ENCODE measurements at regions not wholly inside any gene's neighbourhood (a gene's known extent, or its start where the extent isn't known, plus 50 kb on each side); places are given as distances from the start of the nearest gene placed in this dataset.
"Not testable (repeated sequence)": the region's sequence is repeated elsewhere in the genome, so short reads cannot be mapped to it uniquely, and the experiment has no call there.

DNA sequence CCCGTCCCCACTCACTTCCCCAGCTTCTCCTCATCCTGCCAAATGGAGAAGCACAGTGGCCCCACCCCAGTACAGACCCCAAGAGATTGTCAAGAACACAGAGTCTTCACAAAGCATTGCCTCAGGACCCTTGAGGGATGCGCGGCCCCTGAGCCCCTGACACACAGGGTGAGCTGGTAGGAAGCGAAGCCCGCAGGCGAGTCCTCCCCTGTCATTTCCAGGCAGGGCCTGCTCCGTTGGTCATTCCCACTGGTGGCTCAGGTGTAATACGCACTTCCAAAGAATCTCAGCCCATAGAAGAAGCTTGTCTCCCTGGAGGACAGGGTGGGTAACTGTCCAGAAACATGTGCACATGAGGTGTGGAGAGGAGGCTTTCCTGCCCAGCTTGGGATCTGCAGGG is 404.2 kb downstream of the THBS2 start:
- DNase-seq, result no peak

DNA sequence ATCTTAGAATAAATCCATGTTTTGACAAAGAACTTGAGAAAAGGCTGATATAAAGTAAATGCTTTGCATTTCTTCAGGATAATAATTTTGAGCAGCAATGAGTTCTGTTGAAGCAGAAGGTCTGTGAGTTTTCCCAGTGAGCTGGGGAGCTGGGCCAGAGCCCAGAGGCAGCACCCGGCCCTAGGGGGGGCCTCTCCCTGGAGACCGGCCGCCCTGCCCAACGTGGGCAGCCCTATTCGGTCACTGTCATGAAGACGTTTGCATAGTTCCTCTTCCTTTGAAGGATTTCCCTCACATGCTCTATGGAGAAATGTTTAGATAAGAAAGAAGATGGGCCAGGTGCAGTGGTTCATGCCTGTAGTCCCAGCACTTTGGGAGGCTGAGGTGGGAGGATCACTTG is 404.8 kb downstream of the THBS2 start:
- DNase-seq, result no peak

DNA sequence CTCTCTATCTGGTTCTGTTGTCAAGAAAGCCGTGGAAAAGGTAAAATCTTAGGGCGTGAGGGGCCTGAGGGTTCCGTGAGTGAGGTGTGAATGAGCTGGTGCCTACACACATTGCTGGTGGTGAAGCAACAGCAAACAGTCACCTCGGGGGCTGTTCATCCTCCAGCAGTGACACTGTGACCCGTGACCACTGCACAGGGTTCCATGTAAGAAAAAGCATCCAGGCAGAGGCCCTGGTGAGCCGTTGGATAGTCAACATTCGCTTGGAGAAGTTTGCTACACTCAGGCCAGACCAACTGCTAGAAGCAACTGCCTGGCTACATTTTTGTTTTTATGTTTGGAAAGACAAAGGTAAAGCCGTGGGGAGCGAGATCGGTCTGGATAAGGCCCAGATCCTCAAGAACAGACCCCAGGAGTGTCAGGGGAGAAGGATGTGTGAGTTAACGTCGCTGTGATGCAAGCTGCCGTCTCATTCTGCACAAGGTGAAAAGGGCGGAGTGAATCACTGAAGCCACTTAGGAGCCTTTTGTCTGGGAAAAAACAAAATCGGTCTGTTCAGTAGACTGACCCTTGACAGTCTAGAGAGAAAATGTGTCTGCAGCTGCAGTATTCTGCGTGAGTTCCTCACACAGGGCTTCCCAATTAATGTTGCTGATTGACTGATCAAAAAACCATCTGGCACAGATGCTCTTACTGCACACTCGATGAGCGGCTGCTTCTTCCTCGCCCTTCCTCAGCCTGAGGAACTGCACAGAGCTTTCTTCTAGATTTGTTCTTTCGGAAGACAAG is 404.0 kb downstream of the SMOC2 start:
- no peak for DNase-seq

DNA sequence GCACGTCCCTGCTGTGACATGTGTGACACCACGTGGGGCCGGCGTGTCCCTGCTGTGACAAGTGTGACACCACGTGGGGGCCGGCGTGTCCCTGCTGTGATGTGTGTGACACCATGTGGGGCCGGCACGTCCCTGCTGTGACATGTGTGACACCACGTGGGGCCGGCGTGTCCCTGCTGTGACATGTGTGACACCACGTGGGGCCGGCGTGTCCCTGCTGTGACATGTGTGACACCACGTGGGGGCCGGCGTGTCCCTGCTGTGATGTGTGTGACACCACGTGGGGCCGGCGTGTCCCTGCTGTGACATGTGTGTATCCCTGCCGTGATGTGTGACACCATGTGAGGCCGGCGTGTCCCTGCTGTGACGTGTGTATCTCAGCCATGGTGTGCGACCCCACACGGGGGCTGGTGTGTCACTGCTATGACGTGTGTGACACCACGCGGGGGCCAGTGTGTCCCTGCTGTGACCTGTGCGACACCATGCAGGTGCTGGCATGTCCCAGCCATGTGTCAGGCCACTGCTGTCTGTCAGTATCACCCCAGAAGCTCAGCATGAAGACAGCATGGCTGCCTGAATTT is 401.7 kb downstream of the SMOC2 start:
- not testable (repeated sequence) for DNase-seq

DNA sequence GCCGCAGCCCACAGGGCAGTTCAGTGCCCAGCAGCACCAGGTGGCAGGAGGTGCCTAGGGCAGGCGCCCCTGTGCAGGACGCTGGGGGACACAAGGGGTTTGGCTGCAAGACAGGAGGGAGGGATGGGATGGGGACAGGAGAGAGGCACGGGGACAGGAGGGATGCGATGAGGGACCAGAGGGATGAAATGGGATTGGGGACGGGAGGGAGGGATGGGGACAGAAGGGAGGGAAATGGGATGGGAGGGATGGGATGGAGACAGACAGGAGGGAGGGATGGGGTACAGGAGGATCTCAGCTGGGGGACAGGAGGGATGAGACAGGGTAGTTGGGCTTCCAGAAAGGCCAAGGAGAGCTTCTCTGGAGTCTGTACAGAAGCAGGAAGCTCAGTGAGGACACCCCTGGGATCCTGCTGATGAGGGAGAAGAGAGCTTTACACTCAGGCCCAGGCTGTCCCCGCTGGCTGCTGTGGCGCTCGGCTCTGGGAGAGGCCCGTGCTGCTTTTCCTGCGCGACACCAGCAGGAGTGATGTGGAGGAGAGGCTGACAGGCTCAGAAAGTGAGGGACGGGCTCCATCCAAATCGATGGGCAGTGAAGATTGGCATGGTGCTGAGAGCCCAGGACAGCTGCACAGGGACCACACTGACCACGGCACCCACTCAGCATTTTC is 400.8 kb downstream of the SMOC2 start:
- no peak for DNase-seq

DNA sequence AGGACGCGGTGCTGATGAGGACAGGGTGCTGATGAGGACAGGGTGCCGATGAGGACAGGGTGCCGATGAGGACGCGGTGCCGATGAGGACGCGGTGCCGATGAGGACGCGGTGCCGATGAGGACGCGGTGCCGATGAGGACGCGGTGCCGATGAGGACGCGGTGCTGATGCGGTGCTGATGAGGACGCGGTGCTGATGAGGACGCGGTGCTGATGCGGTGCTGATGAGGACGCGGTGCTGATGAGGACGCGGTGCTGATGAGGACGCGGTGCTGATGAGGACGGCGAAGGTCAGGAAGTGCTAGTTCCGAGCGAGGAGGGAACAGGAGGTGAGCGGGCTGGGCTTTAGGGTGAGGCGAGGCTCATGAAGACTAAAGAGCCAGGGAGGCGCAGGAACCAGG is 399.9 kb downstream of the SMOC2 start:
- not testable (repeated sequence) for DNase-seq

DNA sequence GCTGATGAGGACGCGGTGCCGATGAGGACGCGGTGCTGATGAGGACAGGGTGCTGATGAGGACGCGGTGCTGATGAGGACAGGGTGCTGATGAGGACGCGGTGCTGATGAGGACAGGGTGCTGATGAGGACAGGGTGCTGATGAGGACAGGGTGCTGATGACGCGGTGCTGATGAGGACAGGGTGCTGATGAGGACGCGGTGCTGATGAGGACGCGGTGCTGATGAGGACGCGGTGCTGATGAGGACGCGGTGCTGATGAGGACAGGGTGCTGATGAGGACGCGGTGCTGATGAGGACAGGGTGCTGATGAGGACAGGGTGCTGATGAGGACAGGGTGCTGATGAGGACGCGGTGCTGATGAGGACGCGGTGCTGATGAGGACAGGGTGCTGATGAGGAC is 399.3 kb downstream of the SMOC2 start:
- not testable (repeated sequence) for DNase-seq

DNA sequence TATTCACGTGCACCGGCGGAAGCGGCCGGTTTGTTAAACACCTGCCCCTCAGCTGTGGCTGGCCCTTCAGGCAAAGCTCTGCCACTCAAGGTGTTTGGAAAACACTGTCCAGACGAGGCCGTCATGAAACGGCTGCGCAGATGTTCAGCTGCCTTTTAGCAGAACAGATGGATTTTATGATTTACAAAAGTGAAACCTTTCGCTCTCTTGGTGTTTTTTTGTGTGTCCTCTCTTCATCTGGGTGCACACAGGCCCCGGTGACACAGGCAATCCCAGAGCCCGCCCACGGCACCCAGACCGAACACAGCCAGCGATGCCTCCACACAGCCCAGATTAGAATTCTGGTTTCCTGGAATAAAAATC is 397.0 kb downstream of the SMOC2 start:
- no peak for DNase-seq

DNA sequence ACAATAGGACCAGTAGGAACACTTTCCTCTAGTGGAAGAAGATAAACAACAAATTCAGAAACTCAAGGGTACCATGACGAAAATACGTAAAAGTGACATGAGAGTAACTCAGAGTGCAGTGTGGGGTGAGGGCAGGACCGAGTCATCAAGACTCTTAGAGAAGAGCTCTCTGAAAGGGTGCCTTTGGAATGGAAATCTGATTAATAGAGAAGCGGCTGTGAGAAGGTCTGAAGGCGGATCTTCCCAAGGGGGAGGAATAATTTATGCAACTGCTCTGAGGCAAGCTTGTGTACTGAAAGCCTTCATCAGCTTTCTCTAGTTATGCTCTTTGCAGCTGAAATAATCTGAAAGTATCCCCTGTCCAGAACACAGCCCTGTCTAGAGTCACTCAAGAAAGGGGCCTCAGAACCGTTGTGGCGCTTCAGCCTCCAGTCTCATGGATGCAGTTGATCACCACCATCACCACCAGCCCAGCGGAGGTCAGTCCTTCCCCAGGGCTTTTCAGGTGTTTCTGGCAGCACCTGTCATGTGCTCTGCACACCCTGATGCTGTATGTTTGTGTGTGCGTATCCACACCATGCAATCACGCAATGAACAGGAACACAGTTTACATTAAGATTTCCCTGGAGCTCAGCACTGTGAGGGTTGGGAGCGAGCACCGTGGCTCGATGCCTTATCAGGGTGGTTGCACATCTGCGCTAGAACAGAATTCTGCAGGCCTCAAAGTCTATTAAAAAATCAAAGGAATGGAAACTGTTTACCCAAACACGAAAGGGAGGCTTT is 396.5 kb downstream of the SMOC2 start:
- DNase-seq, result no peak

DNA sequence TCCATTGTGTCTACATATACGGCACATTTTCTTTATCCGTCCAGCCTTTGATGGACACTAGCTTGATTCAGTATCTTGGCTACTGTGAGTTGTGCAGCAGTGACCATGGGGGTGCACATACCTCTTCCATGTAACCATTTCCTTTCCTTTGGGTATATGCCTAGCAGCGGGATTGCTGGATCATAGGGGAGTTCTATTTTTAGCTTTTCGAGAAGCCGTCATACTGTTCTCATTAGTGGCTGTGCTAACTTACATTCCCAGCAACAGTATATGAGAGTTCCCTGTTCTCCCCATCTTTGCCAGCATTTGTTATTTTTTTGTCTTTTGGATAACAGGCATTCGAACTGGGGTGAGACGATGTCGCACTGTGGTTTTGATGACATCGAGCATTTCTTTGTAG is 395.0 kb downstream of the SMOC2 start:
- no peak for DNase-seq

DNA sequence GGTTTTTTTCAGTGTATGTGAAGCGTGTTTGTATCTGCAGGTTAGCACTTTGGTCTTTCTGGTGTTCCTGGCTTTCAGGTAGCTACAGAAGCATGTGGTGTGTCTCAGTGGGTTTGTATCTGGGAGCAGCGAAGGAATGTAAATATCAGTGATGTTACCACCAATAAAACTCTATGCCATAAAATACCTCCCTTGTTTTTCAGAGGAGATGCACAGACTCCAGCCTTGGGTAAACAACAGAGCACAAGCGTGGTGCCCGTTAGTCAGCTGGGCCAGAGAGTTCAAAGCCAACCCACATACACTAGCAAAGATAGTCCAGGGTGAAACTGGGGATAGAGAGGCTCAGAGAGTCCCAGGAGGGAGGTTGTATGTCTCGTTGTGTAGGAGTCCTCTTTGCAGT is 393.8 kb downstream of the SMOC2 start:
- DNase-seq, result no peak

DNA sequence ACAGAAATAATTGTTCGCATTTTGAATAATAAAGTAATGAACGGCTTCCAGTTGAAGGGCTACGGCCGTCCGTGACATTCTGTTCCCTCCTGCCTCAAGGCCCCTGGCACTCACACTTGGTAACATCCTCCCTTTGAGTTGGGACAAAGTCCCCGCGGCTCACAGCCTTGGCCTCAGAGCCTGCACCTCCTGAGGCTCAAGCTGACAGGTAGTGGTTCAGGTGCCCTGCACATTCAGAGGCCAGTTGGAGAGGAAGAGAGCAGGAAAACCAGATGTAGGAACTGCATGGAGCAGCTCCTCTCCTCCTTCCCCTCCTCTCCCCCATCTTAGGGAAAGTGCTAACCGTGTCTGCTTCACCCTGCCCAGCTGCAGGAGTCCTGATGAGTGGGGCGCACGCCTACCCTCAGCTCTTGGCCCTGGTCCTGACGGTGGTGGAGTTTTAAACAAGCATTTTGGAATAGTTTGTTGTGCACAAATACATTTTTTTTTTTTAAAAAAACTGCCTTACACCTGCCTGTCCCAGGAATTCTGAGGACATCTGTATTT is 393.1 kb downstream of the SMOC2 start:
- no peak for DNase-seq

DNA sequence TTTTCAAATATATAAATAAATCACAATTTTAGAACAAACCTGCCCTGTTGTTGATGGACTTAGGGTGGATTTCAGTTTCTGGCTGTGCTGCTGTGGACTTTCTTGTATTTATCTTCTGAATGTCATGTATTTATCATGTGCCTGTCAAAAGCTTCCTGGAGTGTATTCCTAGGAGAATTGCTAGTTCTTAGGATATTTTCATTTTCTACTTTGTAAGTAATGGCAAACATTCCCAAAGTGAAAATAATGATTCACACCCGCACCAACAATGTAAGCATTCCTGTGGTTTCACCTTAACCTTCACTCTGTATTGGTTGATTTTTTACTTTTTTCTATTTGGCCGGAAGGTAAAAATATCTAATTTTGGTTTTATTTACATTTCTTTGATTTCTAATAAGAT is 387.8 kb downstream of the SMOC2 start:
- DNase-seq, result no peak

DNA sequence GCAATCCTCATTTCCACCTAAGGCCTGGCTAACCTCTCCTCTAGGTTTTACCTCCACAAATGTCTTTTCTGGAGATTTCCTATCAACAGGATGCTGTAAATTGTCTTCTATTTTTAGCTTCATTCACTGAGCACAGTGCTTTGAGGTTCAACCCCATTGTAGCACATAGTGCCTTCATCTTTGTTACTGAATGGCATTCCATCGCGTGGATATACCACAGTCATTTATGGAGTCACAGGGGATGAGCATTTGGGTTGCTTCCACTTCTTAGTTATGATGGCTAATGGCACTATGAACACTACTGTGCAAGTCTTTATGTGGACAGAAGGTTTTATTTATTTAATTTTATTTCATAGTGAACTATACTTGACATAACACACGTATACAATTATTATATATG is 387.1 kb downstream of the SMOC2 start:
- no peak for DNase-seq

DNA sequence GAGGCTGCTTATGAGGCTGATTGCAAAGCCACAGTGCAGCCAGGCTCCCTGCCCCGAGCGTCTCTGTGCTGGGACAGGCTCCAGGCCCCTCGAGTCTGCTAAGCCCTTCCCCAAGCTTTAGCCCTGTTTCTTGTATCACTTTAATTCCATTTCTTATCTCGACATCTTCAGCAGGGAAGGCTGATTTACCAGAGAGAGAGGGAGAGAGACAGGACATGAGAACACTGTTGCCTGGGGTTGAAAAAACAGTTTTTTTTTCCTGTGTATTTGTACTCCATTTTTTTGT is 386.5 kb downstream of the SMOC2 start:
- DNase-seq, result no peak

DNA sequence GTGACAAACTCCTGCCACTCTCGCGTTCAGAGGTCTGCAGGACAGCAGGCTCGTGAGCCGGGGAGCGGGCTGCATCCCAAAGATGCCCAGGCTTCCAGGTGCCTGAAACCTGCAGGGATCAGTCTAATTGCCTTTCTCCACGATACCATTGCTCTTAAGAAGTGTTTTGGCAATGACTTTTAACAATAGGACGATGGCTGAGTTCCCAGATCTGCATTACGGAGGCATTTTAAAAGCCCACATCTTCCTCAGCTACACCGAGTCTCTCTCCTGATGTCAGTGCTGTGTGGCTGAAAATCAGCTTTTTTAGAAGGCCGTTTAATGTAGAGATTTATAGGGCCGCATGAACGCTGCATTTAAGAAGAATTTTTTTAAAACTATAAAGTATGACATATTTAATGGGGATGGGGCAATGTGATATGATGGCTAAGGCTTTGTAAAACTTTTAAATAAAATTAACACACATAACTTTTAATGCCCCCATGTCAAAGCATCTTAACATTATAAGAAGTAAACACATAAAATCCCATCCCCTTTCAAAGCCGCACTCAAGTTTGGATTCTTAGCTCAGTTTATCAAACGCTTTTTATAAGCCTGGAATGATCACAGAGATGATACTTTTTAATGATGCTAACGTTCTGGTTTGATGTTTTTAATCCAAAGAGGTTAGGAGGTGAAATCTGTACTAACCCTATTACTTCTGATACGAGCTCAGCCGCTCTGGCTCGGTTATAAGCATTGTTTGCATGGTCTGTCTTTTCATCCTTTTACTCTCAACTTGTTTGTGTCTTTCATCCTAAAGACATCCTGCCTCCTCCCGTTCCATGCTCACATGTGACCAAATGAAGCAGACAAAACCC is 386.0 kb downstream of the SMOC2 start:
- DNase-seq, result no peak

DNA sequence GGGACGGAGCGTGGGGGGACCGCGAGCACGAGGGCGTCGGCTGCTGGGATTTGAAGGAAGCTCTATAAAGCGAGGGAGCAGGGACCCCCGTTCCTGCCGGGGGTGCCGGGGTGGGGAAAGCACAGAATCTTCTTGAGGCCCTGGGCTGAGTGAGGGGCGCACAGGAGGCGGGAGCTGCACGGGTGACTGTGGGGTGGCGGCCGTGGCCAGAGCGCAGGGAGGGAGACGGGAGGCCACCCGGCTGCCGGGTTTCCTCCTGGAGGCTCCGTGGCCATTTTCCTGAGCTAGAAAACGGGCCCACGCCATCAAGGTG is 385.1 kb downstream of the SMOC2 start:
- no peak for DNase-seq

DNA sequence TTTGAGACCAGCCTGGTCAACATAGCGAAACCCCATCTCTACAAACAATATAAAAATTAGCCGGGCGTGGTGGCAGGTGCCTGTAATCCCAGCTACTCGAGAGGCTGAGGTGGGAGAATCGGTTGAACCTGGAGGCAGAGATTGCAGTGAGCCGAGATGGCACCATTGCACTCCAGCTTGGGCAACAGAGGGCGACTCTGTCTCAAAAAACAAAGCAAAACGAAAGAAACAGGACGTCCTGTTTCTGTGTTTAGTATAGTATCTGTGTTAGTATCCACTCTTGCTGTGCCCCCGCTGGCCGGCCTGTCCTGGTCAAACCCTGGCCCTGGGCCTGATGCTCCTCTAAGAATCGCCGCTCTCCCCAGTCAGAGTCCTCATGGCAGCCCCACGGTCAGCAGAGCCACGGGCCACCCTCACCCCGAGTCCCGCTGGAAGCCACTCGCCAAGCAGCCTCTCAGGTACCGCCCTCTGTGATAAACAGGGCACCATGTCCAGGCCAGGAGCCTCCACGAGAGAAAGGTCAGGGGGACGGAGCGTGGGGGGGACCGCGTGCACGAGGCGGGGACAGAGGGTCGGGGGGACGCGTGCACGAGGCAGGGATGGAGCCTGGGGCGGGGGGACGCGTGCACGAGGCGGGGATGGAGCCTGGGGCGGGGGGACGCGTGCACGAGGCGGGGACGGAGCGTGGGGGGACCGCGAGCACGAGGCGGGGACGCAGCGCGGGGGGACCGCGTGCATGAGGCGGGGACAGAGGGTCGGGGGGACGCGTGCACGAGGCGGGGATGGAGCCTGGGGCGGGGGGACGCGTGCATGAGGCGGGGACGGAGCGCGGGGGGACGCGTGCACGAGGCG is 384.5 kb downstream of the SMOC2 start:
- DNase-seq, result no peak

DNA sequence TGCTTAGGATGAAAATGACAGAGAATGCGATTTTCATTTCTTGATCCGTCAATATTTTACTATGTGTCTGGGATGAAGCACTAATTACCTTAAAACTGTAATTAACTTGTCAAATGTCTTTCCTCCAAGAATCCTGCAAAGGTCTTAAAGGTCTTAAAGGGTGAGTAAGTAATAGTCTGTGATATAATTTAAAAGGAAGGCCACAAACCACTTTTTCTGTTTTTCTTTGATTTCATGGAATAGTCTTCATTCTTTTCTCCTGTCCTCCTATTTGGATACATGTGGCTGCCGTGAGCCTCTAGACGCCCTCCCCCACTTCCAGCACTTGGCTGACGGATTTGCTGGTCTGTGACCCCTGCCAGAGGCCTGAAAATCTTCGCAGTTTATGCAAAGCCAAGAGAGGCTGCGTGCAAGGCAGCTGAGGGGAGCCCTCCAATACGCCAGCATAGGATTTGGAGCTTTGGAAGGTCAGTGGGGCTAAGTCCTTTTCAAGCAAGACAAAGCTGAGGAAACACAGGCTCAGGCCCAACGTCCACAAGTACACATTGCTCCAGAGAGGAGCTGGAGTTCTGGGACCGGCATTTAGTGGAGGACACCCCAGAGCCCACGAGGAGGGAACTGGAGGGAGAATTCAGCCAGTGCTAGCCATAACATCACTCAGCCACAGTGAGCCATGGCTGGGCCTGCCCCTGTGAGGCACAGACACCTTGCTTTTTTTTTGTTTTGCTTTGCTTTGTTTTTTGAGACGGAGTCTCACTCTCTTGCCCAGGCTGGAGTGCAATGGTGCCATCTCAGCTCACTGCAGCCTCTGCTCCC is 382.6 kb downstream of the SMOC2 start:
- no peak for DNase-seq

DNA sequence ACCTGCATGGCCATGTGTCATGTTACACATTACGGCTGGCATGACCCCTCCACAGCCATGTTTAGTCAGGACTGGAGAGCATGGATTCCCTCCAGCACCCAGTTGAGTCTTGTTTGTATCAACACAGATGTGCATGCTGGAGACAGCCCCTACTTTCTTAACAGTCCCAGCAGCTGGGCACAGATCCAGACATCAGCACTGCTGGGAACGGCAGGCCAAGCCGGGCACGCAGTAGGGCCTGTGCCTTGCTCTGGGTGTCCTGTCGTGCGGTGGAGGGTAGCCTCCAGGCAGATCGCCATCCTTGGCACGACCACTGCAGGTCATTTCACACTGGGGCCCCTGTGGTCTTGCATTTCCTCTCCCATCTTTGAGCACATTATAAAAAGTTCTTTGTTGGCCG is 381.4 kb downstream of the SMOC2 start:
- no peak for DNase-seq

DNA sequence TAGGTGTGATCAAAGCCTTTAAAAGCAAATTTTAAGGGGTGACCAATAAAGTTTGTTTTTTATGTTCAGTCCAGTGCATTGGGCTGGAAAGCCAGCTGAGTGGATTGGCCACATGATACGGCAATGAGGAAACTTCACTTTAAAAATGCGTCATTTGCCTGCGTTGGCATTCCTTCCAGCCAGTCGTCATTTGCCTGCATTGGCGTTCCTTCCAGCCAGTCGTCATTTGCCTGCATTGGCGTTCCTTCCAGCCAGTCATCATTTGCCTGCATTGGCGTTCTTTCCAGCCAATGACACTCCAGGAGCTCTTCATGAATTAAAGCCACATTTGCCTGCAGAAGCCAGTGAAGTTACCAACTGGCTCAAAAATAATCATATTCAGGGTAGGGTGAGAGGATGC is 378.6 kb downstream of the SMOC2 start:
- no peak for DNase-seq
